Loucy (cell line): ENCODE measurements at regions not wholly inside any gene's neighbourhood (a gene's known extent, or its start where the extent isn't known, plus 50 kb on each side); places are given as distances from the start of the nearest gene placed in this dataset.

Experiments
- EZH2phosphoT487 ChIP-seq: fragments of 200-600 bp; IDR thresholded peaks from 2 replicates; pipeline ENCODE4 v1.6.1; 2018; ENCODE audit warnings: antibody characterized with exemption, mild to moderate bottlenecking, moderate library complexity, borderline replicate concordance
- TF ChIP-seq, protein P1 (sequence below): fragments of 200-600 bp; sonication (generic); conservative IDR thresholded peaks from 2 replicates; pipeline ENCODE4 v1.5.1; 2014; ENCODE audit warnings: mild to moderate bottlenecking, antibody characterized with exemption, low read length

- TF ChIP-seq, protein P1, sequence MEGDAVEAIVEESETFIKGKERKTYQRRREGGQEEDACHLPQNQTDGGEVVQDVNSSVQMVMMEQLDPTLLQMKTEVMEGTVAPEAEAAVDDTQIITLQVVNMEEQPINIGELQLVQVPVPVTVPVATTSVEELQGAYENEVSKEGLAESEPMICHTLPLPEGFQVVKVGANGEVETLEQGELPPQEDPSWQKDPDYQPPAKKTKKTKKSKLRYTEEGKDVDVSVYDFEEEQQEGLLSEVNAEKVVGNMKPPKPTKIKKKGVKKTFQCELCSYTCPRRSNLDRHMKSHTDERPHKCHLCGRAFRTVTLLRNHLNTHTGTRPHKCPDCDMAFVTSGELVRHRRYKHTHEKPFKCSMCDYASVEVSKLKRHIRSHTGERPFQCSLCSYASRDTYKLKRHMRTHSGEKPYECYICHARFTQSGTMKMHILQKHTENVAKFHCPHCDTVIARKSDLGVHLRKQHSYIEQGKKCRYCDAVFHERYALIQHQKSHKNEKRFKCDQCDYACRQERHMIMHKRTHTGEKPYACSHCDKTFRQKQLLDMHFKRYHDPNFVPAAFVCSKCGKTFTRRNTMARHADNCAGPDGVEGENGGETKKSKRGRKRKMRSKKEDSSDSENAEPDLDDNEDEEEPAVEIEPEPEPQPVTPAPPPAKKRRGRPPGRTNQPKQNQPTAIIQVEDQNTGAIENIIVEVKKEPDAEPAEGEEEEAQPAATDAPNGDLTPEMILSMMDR = no peak
- TF ChIP-seq EZH2phosphoT487 = no peak
Observed at GRCh38 chr6:145278163-145278807, 457.0 kb downstream of the EPM2A start.
